Activated CD4-positive, alpha-beta memory T cell treated with anti-CD3 and anti-CD28 coated beads, Interleukin-2, amount 10 ng/mL, durations not matched to agents 7 days and 5 days (primary cell): ENCODE measurements at regions not wholly inside any gene's neighbourhood (a gene's known extent, or its start where the extent isn't known, plus 50 kb on each side); places are given as distances from the start of the nearest gene placed in this dataset.
"Not testable (repeated sequence)": the region's sequence is repeated elsewhere in the genome, so short reads cannot be mapped to it uniquely, and the experiment has no call there.

Experiments
- CTCF ChIA-PET: fragments of 350-600 bp; sonication (Branson Sonifier 250); formaldehyde crosslinking; loops from one replicate; lab custom pipeline; 2021; ENCODE audit warnings: antibody characterized with exemption, inconsistent platforms; lab: Charles Lee
- POLR2A ChIA-PET: fragments of 350-600 bp; sonication (Branson Sonifier 250); formaldehyde crosslinking; loops from one replicate; lab custom pipeline; 2021; ENCODE audit warnings: antibody characterized with exemption; lab: Charles Lee
- DNase-seq: peaks from one replicate; pipeline ENCODE4 v3.0.0-alpha.2; 2020
- H3K27ac Mint-ChIP-seq: one replicate; pipeline ENCODE4 v1.8.0; 2021; ENCODE audit warnings: mild to moderate bottlenecking, mixed read lengths
- H3K27me3 Mint-ChIP-seq: one replicate; pipeline ENCODE4 v1.8.0; 2021; ENCODE audit warnings: mixed read lengths
- H3K36me3 Mint-ChIP-seq: one replicate; pipeline ENCODE4 v1.8.0; 2021; ENCODE audit warnings: low read depth, mixed read lengths
- H3K4me1 Mint-ChIP-seq: one replicate; pipeline ENCODE4 v1.8.0; 2021; ENCODE audit warnings: mixed read lengths
- H3K4me3 Mint-ChIP-seq: one replicate; pipeline ENCODE4 v1.8.0; 2021; ENCODE audit warnings: mild to moderate bottlenecking, mixed read lengths
- H3K9me3 Mint-ChIP-seq: one replicate; pipeline ENCODE4 v1.8.0; 2021; ENCODE audit warnings: mixed read lengths

DNA sequence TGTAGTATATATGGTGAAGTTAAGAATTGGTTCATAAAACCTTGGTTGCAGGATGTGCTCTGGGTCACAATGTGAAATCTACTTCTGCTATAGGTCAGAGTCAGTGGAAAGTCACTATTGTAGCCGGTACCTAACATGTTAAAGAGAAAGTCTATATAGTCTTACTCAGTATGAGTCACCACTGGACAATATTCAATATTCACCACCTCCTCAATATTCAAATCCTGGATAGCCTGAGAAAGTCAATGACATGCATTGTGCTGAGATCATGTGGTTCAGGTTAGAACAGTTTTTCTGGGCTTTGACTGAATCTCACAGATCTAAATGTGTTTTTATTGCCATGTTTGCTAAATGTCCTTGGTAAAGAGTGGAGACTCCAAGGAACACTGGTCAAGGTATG, 108.8 kb downstream of the HMHB1 start:
- Mint-ChIP-seq H3K9me3 (no peaks in the 10 kb centered on the region), H3K4me3 (no peak overlapping the region), H3K36me3 (no peaks in the 10 kb centered on the region), H3K27me3 (peaks cover 11% of the 10 kb centered on the region), H3K4me1 (peaks cover 13% of the 10 kb centered on the region), H3K27ac (no peak overlapping the region)
- no peak for DNase-seq
- ChIA-PET POLR2A (no interaction called here), CTCF (no interaction called here)

DNA sequence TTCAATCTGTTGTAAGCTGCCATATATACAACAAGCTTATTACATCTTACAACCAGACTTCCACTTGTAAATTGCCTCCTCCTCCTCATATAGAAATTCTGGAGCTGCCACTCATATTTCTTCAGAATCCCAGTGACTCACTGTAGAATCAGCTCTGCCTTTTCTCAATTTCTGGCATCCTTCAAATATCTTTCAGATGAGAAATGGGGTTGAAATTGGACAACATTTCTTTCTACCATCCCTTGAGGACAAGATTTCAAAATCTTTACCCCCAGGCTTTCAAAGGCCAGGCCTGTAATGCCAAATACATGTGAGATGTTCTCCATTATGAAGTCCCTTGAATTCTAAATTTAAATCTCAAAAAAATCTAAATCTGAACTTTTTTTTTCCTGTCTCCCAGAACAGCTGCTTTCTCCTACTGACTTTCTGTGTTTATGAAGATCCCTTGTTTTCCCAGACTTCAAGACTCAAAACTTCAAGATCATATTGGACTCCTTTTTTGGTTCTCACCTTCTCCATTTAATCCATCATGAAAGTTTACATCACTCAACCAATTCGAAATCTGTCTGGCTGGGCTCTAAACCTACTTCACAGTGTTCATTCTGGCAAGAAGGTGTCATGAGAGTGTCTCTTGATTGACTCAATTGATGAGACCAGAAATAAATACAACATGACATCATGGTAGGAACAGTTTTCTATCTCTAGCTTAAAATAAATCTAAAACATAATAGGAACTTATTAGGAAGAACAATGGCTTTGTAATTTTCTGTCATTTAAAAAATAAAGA, 109.8 kb downstream of the HMHB1 start:
- no peak overlapping the region for H3K27ac Mint-ChIP-seq
- no peak overlapping the region for H3K4me3 Mint-ChIP-seq
- H3K36me3 Mint-ChIP-seq = no peaks in the 10 kb centered on the region
- peaks cover 3% of the 10 kb centered on the region for H3K27me3 Mint-ChIP-seq
- peaks cover 13% of the 10 kb centered on the region for H3K4me1 Mint-ChIP-seq
- CTCF ChIA-PET = no interaction called here
- no peak for DNase-seq
- POLR2A ChIA-PET = no interaction called here
- H3K9me3 Mint-ChIP-seq = no peaks in the 10 kb centered on the region

DNA sequence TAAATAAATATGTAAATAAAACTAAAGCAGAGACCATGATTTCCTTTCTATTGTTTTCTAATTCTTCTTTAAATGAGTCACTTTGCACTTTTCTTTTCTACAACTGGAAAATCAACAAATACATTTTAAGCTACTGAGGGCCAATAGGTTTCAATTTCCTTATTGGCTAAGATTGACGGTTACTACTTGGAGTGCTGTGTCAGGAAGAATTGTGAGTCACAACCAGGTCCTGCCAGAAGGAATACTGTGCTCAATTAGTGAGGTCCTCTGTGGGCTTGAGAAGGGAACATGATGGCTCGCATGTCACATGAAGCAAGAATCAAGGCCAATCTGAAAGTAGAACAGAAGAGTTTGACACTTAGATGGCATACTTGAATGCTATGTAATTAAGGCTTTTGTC, 110.8 kb downstream of the HMHB1 start:
- Mint-ChIP-seq H3K4me1 (peaks cover 13% of the 10 kb centered on the region), H3K36me3 (no peaks in the 10 kb centered on the region), H3K9me3 (no peaks in the 10 kb centered on the region), H3K27me3 (peaks cover 3% of the 10 kb centered on the region), H3K4me3 (no peak overlapping the region), H3K27ac (no peak overlapping the region)
- POLR2A ChIA-PET = no interaction called here
- no peak for DNase-seq
- CTCF ChIA-PET = no interaction called here

DNA sequence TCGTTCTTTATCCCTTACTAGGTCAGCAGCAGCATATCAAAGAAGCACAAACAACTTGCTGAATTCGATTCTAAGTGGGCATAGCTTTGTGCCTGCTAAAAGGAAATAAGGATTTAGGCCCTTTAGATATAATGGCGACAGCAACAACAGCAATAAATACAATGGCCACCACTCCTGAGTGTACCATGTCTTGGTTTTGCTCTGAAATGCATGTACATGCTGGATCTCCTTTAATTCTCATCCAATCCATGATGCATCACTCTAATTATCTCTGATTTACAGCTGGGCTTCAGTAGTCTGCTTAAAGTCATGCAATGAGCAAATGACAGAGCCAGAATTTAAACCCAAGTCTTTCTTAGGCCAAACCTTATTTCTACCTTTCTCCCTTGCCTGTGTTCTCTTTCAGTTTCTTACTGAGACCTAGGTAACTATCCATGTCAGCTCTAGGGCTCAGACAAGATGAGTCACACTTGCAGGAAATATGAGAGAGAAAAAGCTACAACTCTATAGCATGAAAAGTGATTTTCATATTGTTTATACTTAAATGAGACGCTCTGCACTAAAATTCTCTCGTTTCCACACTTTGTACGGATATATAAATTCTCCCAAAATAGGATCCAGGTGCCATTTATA, 111.8 kb downstream of the HMHB1 start:
- ChIA-PET CTCF (no interaction called here), POLR2A (no interaction called here)
- Mint-ChIP-seq H3K4me3 (no peak overlapping the region), H3K27me3 (no peaks in the 10 kb centered on the region), H3K27ac (no peak overlapping the region), H3K36me3 (no peaks in the 10 kb centered on the region), H3K4me1 (peaks cover 13% of the 10 kb centered on the region), H3K9me3 (no peaks in the 10 kb centered on the region)
- DNase-seq = no peak

DNA sequence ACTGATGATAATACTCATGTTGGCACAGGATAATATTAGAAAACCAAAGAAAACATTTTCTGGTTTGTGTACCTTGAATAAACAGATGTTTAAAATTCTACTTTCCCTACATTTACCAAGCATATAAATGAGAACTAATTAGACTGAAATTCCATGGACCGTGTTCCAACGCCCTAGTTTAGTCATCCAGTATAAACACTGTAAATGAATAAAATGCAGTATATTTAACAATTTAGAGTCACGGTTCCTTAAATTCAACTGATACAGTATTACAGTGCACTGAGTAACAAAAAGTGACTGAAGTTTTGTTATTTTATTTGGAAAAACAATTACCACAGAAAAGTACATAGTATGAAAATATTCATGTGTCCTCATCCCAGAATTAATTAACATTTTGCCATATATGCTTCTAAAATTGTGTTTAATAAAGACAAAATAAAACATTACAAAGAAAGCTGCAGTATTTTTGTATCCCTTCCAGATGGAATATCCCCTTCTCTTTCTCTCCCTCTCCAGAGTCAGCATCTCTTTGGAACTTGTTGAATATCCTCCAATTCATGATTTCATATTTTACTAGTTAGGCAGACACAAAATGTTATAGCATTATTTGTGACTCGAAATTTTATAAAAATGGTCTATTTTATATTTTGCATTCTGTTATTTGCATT, 112.5 kb downstream of the HMHB1 start:
- CTCF ChIA-PET = no interaction called here

DNA sequence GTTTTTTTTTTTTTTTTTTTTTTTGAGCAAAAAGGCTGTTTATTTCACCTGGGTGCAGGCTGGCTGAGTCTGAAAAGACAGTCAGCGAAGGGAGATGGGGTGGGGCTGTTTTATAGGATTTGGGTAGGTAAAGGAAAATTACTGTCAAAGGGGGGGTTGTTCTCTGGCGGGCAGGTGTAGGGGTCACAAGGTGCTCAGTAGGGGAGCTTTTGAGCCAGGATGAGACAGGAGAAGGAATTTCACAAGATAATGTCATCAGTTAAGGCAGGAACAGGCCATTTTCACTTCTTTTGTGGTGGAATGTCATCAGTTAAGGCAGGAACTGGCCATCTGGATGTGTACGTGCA, 113.0 kb downstream of the HMHB1 start:
- not testable (repeated sequence) for H3K27me3 Mint-ChIP-seq

More for the DNA sequence above, 112.5 kb downstream of the HMHB1 start:
- H3K36me3 Mint-ChIP-seq = no peaks in the 10 kb centered on the region
- no peak overlapping the region for H3K4me3 Mint-ChIP-seq
- H3K9me3 Mint-ChIP-seq = no peaks in the 10 kb centered on the region
- H3K27me3 Mint-ChIP-seq = no peaks in the 10 kb centered on the region
- POLR2A ChIA-PET = no interaction called here
- no peak for DNase-seq
- peaks cover 13% of the 10 kb centered on the region for H3K4me1 Mint-ChIP-seq
- H3K27ac Mint-ChIP-seq = no peak overlapping the region

DNA sequence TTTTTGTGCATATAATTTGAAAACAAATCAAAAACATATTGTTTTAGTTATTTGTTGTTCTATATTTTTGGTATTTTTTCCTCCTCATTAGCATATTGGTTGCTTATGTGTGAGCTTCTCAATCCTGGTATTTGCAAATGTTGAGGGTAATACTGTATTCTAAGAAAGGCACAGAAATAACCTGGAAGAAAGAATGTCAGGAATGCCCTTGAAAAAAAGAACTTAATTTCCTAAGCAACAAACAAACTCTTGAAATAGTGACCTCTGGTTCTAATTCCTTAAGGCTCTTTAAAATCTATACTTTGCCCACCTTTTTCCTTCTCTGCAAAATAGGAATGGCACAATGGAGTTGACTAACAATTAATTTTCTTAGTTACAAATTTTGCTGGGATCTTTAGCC, 117.5 kb downstream of the HMHB1 start:
- no peaks in the 10 kb centered on the region for H3K36me3 Mint-ChIP-seq
- CTCF ChIA-PET = no interaction called here
- peaks cover 2% of the 10 kb centered on the region for H3K27me3 Mint-ChIP-seq
- POLR2A ChIA-PET = no interaction called here
- peaks cover 8% of the 10 kb centered on the region for H3K9me3 Mint-ChIP-seq
- no peak overlapping the region for H3K4me3 Mint-ChIP-seq
- no peak for DNase-seq
- no peaks in the 10 kb centered on the region for H3K4me1 Mint-ChIP-seq
- no peak overlapping the region for H3K27ac Mint-ChIP-seq

More for the DNA sequence above, 113.0 kb downstream of the HMHB1 start:
- DNase-seq, H3K36me3 Mint-ChIP-seq, H3K9me3 Mint-ChIP-seq, H3K4me3 Mint-ChIP-seq, POLR2A ChIA-PET, CTCF ChIA-PET, H3K27ac Mint-ChIP-seq: not testable (repeated sequence)
- H3K4me1 Mint-ChIP-seq = peaks cover 13% of the 10 kb centered on the region

DNA sequence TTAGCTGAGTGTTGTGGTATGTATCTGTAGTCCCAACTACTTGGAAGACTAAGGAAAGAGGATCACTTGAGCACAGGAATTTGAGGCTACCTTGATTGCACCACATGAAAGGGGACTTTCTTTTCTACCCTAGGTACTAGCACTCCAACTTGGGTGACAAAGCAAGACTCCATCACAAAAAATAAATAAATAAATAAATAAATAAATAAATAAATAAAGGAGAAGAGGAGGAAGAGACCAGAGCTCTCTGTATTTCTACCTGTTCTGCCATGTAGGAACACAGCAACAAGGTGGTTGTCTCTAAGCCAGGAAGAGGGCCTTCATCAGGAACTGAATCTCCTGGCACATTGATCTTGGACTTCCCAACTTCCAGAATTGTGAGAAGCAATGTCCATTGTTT, 118.6 kb downstream of the HMHB1 start:
- no peak for DNase-seq
- H3K27ac Mint-ChIP-seq = no peak overlapping the region
- ChIA-PET CTCF (interaction anchor here (1.5 kb wide), 1 partner anchor 22 kb away, joined by 3 read pairs; no protein-coding TSS in a partner anchor), POLR2A (no interaction called here)
- no peaks in the 10 kb centered on the region for H3K36me3 Mint-ChIP-seq
- H3K4me1 Mint-ChIP-seq = no peaks in the 10 kb centered on the region
- no peak overlapping the region for H3K4me3 Mint-ChIP-seq
- peaks cover 4% of the 10 kb centered on the region for H3K27me3 Mint-ChIP-seq
- peaks cover 10% of the 10 kb centered on the region for H3K9me3 Mint-ChIP-seq

DNA sequence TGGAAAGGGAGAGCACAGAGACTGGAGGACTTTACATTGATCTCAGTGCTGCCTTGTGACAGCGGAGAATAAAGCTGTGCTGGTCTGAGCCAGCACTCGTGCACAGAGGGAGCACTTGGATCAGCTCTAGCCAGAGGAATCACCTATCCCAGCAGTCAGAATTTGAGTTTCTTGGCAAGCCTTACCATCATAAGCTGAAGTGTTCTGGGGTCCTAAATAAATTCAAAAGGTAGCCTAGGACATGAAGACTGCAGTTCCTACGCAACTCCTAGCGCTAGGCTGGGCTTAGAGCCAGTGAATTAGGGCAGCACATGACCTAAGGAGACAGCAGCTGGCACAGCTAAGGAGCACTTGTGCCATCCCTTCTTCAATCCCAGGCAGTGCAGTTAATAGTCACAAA, 119.5 kb downstream of the HMHB1 start:
- DNase-seq = no peak
- H3K4me1 Mint-ChIP-seq = no peaks in the 10 kb centered on the region
- H3K36me3 Mint-ChIP-seq = no peaks in the 10 kb centered on the region
- H3K27me3 Mint-ChIP-seq = peaks cover 6% of the 10 kb centered on the region
- peaks cover 12% of the 10 kb centered on the region for H3K9me3 Mint-ChIP-seq
- no peak overlapping the region for H3K4me3 Mint-ChIP-seq
- ChIA-PET POLR2A (no interaction called here), CTCF (interaction anchor here (1.5 kb wide), 1 partner anchor 23 kb away, joined by 3 read pairs; no protein-coding TSS in a partner anchor)
- H3K27ac Mint-ChIP-seq = no peak overlapping the region

DNA sequence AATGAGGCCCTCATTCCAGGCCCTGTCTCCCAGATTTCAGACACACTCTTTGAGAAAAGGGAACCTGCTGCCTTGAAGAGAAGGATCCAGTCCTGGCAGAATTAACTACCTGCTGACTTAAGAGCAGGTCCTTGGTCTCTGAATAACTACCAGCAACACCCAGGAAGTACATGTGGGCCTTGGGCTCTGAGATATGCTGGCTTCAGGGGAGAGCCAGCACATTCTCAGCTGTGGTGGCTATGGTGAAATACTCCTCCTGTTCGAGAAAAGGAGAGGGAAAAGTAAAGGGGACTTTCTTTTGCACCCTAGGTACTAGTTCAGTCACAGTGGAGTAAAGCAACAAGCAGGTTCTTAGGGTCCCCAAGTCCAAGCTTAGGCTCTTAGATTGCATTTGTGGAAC, 120.0 kb downstream of the HMHB1 start:
- Mint-ChIP-seq H3K36me3 (no peaks in the 10 kb centered on the region), H3K27me3 (peaks cover 9% of the 10 kb centered on the region), H3K4me3 (no peak overlapping the region), H3K27ac (no peak overlapping the region), H3K4me1 (no peaks in the 10 kb centered on the region), H3K9me3 (peaks cover 12% of the 10 kb centered on the region)
- ChIA-PET POLR2A (no interaction called here), CTCF (interaction anchor here (1.5 kb wide), 1 partner anchor 24 kb away, joined by 3 read pairs; no protein-coding TSS in a partner anchor)
- DNase-seq = no peak

DNA sequence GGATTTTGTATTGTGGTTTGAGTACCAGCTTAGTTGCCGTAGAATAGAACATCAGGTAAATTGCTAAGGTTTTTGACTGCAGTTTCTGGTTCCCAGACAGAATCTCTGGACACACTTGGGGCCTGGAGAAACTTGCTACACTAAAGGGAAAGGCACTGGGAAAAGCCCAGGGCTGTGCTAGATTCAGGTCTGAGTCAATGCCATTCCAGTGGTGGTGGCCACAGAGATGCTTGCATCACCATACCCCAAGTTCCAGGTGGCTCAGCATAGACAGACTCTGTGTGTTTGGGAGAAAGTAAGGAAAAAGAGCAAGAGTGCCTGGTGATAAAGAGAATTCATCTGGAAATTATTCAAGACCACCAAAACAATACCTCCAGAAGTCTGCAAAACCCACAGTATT, 120.6 kb downstream of the HMHB1 start:
- CTCF ChIA-PET = no interaction called here
- Mint-ChIP-seq H3K36me3 (no peaks in the 10 kb centered on the region), H3K4me1 (no peaks in the 10 kb centered on the region), H3K9me3 (peaks cover 12% of the 10 kb centered on the region), H3K4me3 (no peak overlapping the region), H3K27ac (no peak overlapping the region), H3K27me3 (peaks cover 9% of the 10 kb centered on the region)
- DNase-seq = no peak
- POLR2A ChIA-PET = no interaction called here

DNA sequence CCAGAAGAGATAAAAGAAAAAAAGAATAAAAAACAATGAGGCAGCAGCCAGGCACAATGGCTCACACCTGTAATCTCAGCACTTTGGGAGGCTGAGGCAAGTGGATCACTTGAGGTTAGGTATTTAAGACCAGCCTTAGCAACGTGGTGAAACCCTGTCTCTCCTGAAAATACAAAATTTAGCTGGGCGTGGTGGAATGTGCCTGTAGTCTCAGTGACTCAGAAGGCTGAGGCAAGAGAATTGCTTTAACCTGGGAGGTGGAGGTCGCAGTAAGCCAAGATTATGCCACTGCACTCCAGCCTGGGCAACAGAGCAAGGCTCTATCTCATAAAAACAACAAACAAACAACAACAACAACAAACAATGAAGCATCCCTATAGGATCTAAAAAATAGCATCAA, 121.5 kb downstream of the HMHB1 start:
- Mint-ChIP-seq H3K9me3 (peaks cover 12% of the 10 kb centered on the region), H3K4me1 (no peaks in the 10 kb centered on the region), H3K4me3 (no peak overlapping the region), H3K27ac (no peak overlapping the region), H3K36me3 (no peaks in the 10 kb centered on the region), H3K27me3 (peaks cover 9% of the 10 kb centered on the region)
- POLR2A ChIA-PET = no interaction called here
- no peak for DNase-seq
- CTCF ChIA-PET = no interaction called here

DNA sequence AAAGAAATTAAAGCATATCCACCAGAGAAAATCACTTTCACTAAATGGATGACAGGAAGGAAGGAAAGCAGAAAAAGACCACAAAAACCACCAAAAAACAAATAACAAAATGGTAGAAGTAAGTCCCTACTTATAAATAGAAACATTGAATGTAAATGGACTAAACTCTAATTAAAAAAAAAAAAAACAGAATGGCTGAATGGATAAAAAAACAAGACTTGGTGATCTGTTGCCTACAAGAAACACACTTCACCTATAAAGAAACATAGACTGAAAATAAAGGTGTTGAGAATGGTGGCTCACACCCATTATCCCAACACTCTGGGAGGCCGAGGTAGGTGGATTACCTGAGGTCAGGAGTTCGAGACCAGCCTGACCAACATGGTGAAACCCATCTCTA, 122.9 kb downstream of the HMHB1 start:
- ChIA-PET POLR2A (no interaction called here), CTCF (no interaction called here)
- no peaks in the 10 kb centered on the region for H3K36me3 Mint-ChIP-seq
- peaks cover 9% of the 10 kb centered on the region for H3K27me3 Mint-ChIP-seq
- no peaks in the 10 kb centered on the region for H3K4me1 Mint-ChIP-seq
- no peak overlapping the region for H3K27ac Mint-ChIP-seq
- peaks cover 12% of the 10 kb centered on the region for H3K9me3 Mint-ChIP-seq
- no peak overlapping the region for H3K4me3 Mint-ChIP-seq
- no peak for DNase-seq
